ENCODE measurements at regions not wholly inside any gene's neighbourhood (a gene's known extent, or its start where the extent isn't known, plus 50 kb on each side); places are given as distances from the start of the nearest gene placed in this dataset.

- Histone ChIP-seq H3K4me3 (ENCODE audit: low read length) (no peak overlapping the region), H3K9ac (ENCODE audit: low read depth, low read length) (no peak overlapping the region), H3K27me3 (ENCODE audit: insufficient read depth, low read length) (no peaks in the 10 kb centered on the region), H3K36me3 (ENCODE audit: insufficient read depth, low read length) (no peaks in the 10 kb centered on the region), H3K27ac (ENCODE audit: low read depth, low read length) (no peak overlapping the region), H3K4me1 (ENCODE audit: insufficient read depth, low read length) (no peaks in the 10 kb centered on the region), H3K9me3 (ENCODE audit: insufficient read depth, low read depth, low read length) (no peaks in the 10 kb centered on the region)
- WGBS = 84% methylated on average over 7 of the region's 7 CpGs
Measured at GRCh38 chr15:70356919-70357318, 259.2 kb upstream of the TLE3 start.

DNA sequence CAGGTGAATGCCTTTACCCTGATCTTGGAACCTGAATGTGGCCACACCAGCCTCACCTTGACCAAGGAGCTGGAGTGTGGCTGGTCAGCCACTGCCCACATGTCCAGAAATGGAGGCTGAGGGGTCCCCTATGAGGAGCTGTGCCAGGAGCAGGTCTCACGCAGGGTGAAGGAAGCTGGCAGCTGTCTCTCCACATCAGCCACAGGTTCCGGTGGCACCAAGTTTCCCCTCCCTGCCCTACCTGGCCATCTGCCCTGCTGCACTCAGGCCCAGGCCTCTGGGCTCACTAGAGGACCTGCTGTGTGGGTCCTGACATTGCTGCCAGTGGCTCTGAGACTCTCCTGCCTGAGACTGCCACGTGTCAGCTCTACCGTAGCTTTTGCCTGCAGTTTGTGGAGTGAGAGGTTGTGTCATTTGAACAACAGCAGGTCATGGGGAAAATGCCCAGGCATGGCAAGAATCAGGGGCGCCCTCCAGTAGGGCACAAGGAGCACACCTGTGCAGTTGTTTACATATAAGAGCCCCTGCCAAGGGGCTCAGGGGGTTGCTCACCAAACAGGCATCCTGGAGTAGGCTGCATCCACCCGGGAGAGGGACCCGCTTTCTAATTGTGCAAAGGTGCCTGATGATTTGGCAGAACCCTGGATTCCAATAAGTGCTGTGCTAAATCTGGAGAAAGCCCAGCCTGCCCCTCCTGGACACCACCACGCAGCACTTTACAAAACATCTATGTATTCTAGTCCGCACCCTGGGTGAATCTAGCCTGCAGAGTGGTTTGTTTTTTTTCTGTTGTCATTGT is 258.5 kb upstream of the TLE3 start:
- no peaks in the 10 kb centered on the region for H3K27me3 ChIP-seq (ENCODE audit: insufficient read depth, low read length)
- 89% methylated on average over 8 of the region's 9 CpGs for WGBS
- no peaks in the 10 kb centered on the region for H3K9me3 ChIP-seq (ENCODE audit: insufficient read depth, low read depth, low read length)
- H3K27ac ChIP-seq (ENCODE audit: low read depth, low read length) = no peak overlapping the region
- H3K4me1 ChIP-seq (ENCODE audit: insufficient read depth, low read length) = no peaks in the 10 kb centered on the region
- H3K9ac ChIP-seq (ENCODE audit: low read depth, low read length) = no peak overlapping the region
- H3K4me3 ChIP-seq (ENCODE audit: low read length) = no peak overlapping the region
- no peaks in the 10 kb centered on the region for H3K36me3 ChIP-seq (ENCODE audit: insufficient read depth, low read length)

DNA sequence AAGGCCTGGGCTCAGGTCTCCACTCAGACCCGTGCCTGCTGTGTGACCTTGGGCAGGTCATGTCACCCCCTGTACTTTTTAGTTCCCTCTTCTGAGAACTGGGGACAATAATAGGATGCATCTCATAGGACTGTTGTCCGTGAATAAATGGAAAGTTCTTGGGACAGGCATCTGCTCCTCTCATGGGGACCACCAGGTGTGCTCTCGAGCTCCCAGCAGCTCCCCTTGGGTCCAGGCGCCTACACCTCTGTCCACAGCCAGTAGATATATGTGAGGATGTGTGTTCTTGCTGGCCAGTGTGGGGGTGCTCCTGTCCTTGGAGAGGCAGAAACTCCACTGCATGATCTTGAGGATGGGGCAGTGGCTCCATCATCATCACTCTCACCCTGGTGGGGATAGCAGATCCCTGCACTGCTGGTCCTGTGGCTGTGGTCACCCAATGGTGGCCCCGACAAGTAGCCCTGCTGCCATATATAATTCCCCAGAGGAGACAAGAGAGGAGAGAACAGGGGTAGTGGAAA is 257.6 kb upstream of the TLE3 start:
- Histone ChIP-seq H3K4me1 (ENCODE audit: insufficient read depth, low read length) (no peaks in the 10 kb centered on the region), H3K27me3 (ENCODE audit: insufficient read depth, low read length) (no peaks in the 10 kb centered on the region)
- WGBS = 96% methylated on average over 5 of the region's 5 CpGs

DNA sequence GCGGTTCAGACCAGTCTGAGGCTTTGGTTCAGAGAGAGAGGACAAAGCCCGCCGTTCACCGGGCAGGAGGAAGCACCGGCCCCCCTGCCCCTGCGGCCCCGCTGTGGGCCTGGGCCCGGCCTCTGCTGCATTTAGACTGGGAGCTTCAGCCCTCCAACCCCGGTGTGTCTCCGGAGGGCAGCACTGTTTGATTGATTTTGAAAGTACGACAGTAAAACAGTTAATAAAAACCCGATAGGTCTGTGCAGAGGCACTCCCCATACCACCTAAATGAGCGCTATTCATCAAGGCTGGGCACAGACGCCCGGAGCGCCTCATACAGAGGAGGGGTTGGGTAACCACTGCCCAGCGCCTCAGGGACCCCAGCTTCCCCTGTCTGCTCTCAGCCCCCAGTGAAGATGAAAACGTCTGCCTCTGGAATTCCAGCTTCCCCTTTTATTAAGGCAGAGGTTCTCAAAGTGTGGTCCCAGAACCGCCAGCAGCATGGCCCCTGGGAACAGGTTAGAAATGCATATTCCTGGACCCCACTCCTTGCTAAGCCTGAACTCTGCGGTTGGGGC is 256.7 kb upstream of the TLE3 start:
- H3K27me3 ChIP-seq (ENCODE audit: insufficient read depth, low read length) = no peaks in the 10 kb centered on the region
- 88% methylated on average over 20 of the region's 20 CpGs for WGBS
- H3K27ac ChIP-seq (ENCODE audit: low read depth, low read length) = no peak overlapping the region
- H3K9ac ChIP-seq (ENCODE audit: low read depth, low read length) = no peak overlapping the region
- H3K36me3 ChIP-seq (ENCODE audit: insufficient read depth, low read length) = no peaks in the 10 kb centered on the region
- no peaks in the 10 kb centered on the region for H3K4me1 ChIP-seq (ENCODE audit: insufficient read depth, low read length)
- H3K4me3 ChIP-seq (ENCODE audit: low read length) = no peak overlapping the region
- H3K9me3 ChIP-seq (ENCODE audit: insufficient read depth, low read depth, low read length) = no peaks in the 10 kb centered on the region

More for the DNA sequence above, 257.6 kb upstream of the TLE3 start:
- no peaks in the 10 kb centered on the region for H3K36me3 ChIP-seq (ENCODE audit: insufficient read depth, low read length)
- H3K9me3 ChIP-seq (ENCODE audit: insufficient read depth, low read depth, low read length) = no peaks in the 10 kb centered on the region
- no peak overlapping the region for H3K4me3 ChIP-seq (ENCODE audit: low read length)
- no peak overlapping the region for H3K27ac ChIP-seq (ENCODE audit: low read depth, low read length)
- no peak overlapping the region for H3K9ac ChIP-seq (ENCODE audit: low read depth, low read length)

GRCh38 chr15:70353606-70354345 is 256.1 kb upstream of the TLE3 start:
- Histone ChIP-seq H3K4me3 (ENCODE audit: low read length) (no peak overlapping the region), H3K27me3 (ENCODE audit: insufficient read depth, low read length) (no peaks in the 10 kb centered on the region), H3K9ac (ENCODE audit: low read depth, low read length) (no peak overlapping the region), H3K36me3 (ENCODE audit: insufficient read depth, low read length) (no peaks in the 10 kb centered on the region), H3K27ac (ENCODE audit: low read depth, low read length) (no peak overlapping the region), H3K4me1 (ENCODE audit: insufficient read depth, low read length) (no peaks in the 10 kb centered on the region), H3K9me3 (ENCODE audit: insufficient read depth, low read depth, low read length) (no peaks in the 10 kb centered on the region)
- 93% methylated on average over 12 of the region's 12 CpGs for WGBS

- Histone ChIP-seq H3K27me3 (ENCODE audit: insufficient read depth, low read length) (no peaks in the 10 kb centered on the region), H3K9me3 (ENCODE audit: insufficient read depth, low read depth, low read length) (no peaks in the 10 kb centered on the region), H3K36me3 (ENCODE audit: insufficient read depth, low read length) (no peaks in the 10 kb centered on the region), H3K4me3 (ENCODE audit: low read length) (no peak overlapping the region), H3K9ac (ENCODE audit: low read depth, low read length) (no peak overlapping the region), H3K27ac (ENCODE audit: low read depth, low read length) (no peak overlapping the region), H3K4me1 (ENCODE audit: insufficient read depth, low read length) (no peaks in the 10 kb centered on the region)
- 90% methylated on average over 3 of the region's 3 CpGs for WGBS
Measured at GRCh38 chr15:70351941-70352774, 254.4 kb upstream of the TLE3 start.

GRCh38 chr15:70351391-70351790 is 253.7 kb upstream of the TLE3 start:
- Histone ChIP-seq H3K4me1 (ENCODE audit: insufficient read depth, low read length) (no peaks in the 10 kb centered on the region), H3K4me3 (ENCODE audit: low read length) (no peak overlapping the region), H3K27ac (ENCODE audit: low read depth, low read length) (no peak overlapping the region), H3K9me3 (ENCODE audit: insufficient read depth, low read depth, low read length) (no peaks in the 10 kb centered on the region), H3K9ac (ENCODE audit: low read depth, low read length) (no peak overlapping the region), H3K36me3 (ENCODE audit: insufficient read depth, low read length) (no peaks in the 10 kb centered on the region), H3K27me3 (ENCODE audit: insufficient read depth, low read length) (no peaks in the 10 kb centered on the region)
- 89% methylated on average over 5 of the region's 5 CpGs for WGBS

DNA sequence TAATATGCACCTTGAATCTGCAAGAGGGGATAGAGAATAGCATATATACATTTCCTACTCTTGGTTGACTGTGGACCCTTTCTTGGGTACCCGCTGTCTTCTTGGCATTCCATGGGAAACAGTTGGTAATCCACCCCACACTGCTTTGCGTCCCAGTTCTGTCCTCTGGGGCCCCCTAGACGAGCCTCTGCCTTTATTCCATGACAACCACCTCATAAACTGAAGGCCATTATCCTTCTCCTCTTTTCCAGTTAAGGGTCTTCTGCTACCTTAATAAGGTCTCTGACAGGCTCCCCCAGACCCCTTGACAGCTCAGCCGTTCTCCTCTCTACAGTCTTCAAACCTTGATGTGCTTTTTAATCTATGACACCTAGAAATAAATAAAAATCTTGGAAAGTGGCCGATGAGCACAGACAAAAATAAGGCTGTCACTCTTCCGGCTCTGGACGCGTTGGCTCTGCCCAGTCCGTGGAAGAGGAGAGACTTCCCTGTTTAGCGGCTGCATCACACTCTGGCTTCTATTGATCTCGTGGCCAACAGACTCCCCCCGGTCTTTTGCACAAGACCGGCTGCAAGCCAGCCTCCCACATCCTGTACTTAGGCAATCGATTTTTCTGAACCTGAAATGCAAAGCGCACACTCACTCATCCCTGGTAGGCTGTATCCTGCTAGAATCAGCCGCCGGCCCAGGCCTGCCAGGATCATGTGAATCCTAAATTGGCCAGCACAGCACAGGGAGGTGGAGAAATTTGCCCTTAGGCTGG is 251.0 kb upstream of the TLE3 start:
- Histone ChIP-seq H3K4me3 (ENCODE audit: low read length) (no peak overlapping the region), H3K27me3 (ENCODE audit: insufficient read depth, low read length) (no peaks in the 10 kb centered on the region), H3K4me1 (ENCODE audit: insufficient read depth, low read length) (no peaks in the 10 kb centered on the region), H3K9ac (ENCODE audit: low read depth, low read length) (no peak overlapping the region), H3K9me3 (ENCODE audit: insufficient read depth, low read depth, low read length) (no peaks in the 10 kb centered on the region), H3K36me3 (ENCODE audit: insufficient read depth, low read length) (no peaks in the 10 kb centered on the region), H3K27ac (ENCODE audit: low read depth, low read length) (no peak overlapping the region)
- WGBS = 89% methylated on average over 17 of the region's 17 CpGs

- Histone ChIP-seq H3K9ac (ENCODE audit: low read depth, low read length) (no peak overlapping the region), H3K9me3 (ENCODE audit: insufficient read depth, low read depth, low read length) (no peaks in the 10 kb centered on the region)
- 78% methylated on average over 2 of the region's 2 CpGs for WGBS
Measured at GRCh38 chr15:70348226-70348543, 250.5 kb upstream of the TLE3 start.

GRCh38 chr15:70347321-70348225 is 249.9 kb upstream of the TLE3 start:
- no peaks in the 10 kb centered on the region for H3K36me3 ChIP-seq (ENCODE audit: insufficient read depth, low read length)
- WGBS = 91% methylated on average over 6 of the region's 7 CpGs
- no peaks in the 10 kb centered on the region for H3K27me3 ChIP-seq (ENCODE audit: insufficient read depth, low read length)
- no peaks in the 10 kb centered on the region for H3K9me3 ChIP-seq (ENCODE audit: insufficient read depth, low read depth, low read length)
- no peaks in the 10 kb centered on the region for H3K4me1 ChIP-seq (ENCODE audit: insufficient read depth, low read length)
- no peak overlapping the region for H3K27ac ChIP-seq (ENCODE audit: low read depth, low read length)
- no peak overlapping the region for H3K9ac ChIP-seq (ENCODE audit: low read depth, low read length)
- H3K4me3 ChIP-seq (ENCODE audit: low read length) = no peak overlapping the region

More at GRCh38 chr15:70348226-70348543, 250.5 kb upstream of the TLE3 start:
- Histone ChIP-seq H3K27ac (ENCODE audit: low read depth, low read length) (no peak overlapping the region), H3K27me3 (ENCODE audit: insufficient read depth, low read length) (no peaks in the 10 kb centered on the region), H3K4me1 (ENCODE audit: insufficient read depth, low read length) (no peaks in the 10 kb centered on the region), H3K4me3 (ENCODE audit: low read length) (no peak overlapping the region), H3K36me3 (ENCODE audit: insufficient read depth, low read length) (no peaks in the 10 kb centered on the region)
